ENCODE measurements at regions not wholly inside any gene's neighbourhood (a gene's known extent, or its start where the extent isn't known, plus 50 kb on each side); places are given as distances from the start of the nearest gene placed in this dataset.

GRCh38 chr4:125928652-125929051 is 613.9 kb downstream of the FAT4 start:
- TF ChIP-seq ZNF70 (CRISPR knock-in tag; IDR thresholded peaks at IDR 0.05), result no peak
- no peak for TF ChIP-seq CREB5 (CRISPR knock-in tag; IDR thresholded peaks at IDR 0.05; ENCODE audit: low read depth)
